H1 (cell line): ENCODE measurements at regions not wholly inside any gene's neighbourhood (a gene's known extent, or its start where the extent isn't known, plus 50 kb on each side); places are given as distances from the start of the nearest gene placed in this dataset.

Source experiments
- MAX ChIP-seq: IDR thresholded peaks from 2 replicates; pipeline ENCODE4 v1.6.1; 2012; ENCODE audit warnings: inconsistent platforms
- ZNF274 ChIP-seq: IDR thresholded peaks from 2 replicates; pipeline ENCODE4 v1.7.0; 2012; ENCODE audit warnings: low read length, borderline replicate concordance; ENCODE audit errors: extremely low read depth

- no peak for TF ChIP-seq ZNF274
- no peak for TF ChIP-seq MAX
These were observed 287.7 kb downstream of the STIM2 start for GRCh38 chr4:27148211-27148895.
